Left lung (tissue), 4 donors: ENCODE measurements at regions not wholly inside any gene's neighbourhood (a gene's known extent, or its start where the extent isn't known, plus 50 kb on each side); places are given as distances from the start of the nearest gene placed in this dataset.
"Not testable (repeated sequence)": the region's sequence is repeated elsewhere in the genome, so short reads cannot be mapped to it uniquely, and the experiment has no call there.

Source experiments
- ATAC-seq: fragments of 200-7000 bp; cut with Tn5 transposase; one replicate; pipeline ENCODE4 v1.9.1; 2020; ENCODE audit warnings: moderate library complexity
- DNase-seq, 4 donors: peaks; one replicate each; pipeline ENCODE4 v3.0.0-alpha.2; 2013 to 2020
- H3K27ac ChIP-seq, 2 donors: fragments of 200-600 bp; sonication (generic) in 1 of 2; one replicate each; pipeline versions ENCODE4 v1.5.0 to v1.8.0; 2020 to 2021
- H3K27me3 ChIP-seq, 2 donors: fragments of 200-600 bp; sonication (generic) in 1 of 2; one replicate each; pipeline versions ENCODE4 v1.5.0 to v1.8.0; 2020 to 2021
- H3K36me3 ChIP-seq, 2 donors: fragments of 200-600 bp; sonication (generic) in 1 of 2; one replicate each; pipeline versions ENCODE4 v1.5.0 to v1.8.0; 2020 to 2021
- H3K4me1 ChIP-seq, 2 donors: fragments of 200-600 bp; one replicate each; pipeline ENCODE4 v1.8.0; 2021
- H3K4me3 ChIP-seq, 2 donors: fragments of 200-600 bp; sonication (generic) in 1 of 2; one replicate each; pipeline versions ENCODE4 v1.5.0 to v1.8.0; 2020 to 2021; ENCODE audit warnings: mild to moderate bottlenecking in 1 of 2
- H3K9me3 ChIP-seq, 2 donors: fragments of 200-600 bp; sonication (generic) in 1 of 2; one replicate each; pipeline versions ENCODE4 v1.5.0 to v1.8.0; 2020 to 2021
- CTCF ChIP-seq, 2 donors: fragments of 200-600 bp; sonication (generic) in 1 of 2; IDR thresholded peaks; one replicate each; pipeline versions ENCODE4 v1.5.0 to v1.8.0; 2021; ENCODE audit warnings: antibody characterized with exemption in 2 of 2
- intact Hi-C, 2 donors: fragments of 100-400 bp; cut with DNase I; formaldehyde crosslinking; loops; one replicate each; pipeline versions ENCODE4 v1.11.2 to v1.14.2; 2022
- donor health status: DM: no; HTN: yes; CAD: no.
- donor health status: DM: no; HTN: no; CAD: no.

GRCh38 chr15:100732211-100733055, 130.0 kb downstream of the ASB7 start:
- Histone ChIP-seq H3K27ac (no peak overlapping the region), H3K4me3 (no peak overlapping the region), H3K9me3 (no peaks in the 10 kb centered on the region), H3K27me3 (no peaks in the 10 kb centered on the region), H3K4me1 (no peaks in the 10 kb centered on the region), H3K36me3 (no peaks in the 10 kb centered on the region)
- intact Hi-C loops: no loop called here
- ATAC-seq (no peak), DNase-seq (no peak)
- TF ChIP-seq CTCF (IDR thresholded peaks at IDR 0.05): no peak

- DNase-seq (no peak), ATAC-seq (no peak)
- no peak overlapping the region for H3K27ac ChIP-seq
- no peak for TF ChIP-seq CTCF (IDR thresholded peaks at IDR 0.05)
- H3K4me1 ChIP-seq: no peaks in the 10 kb centered on the region
- H3K36me3 ChIP-seq: no peaks in the 10 kb centered on the region
- H3K9me3 ChIP-seq: no peaks in the 10 kb centered on the region
- H3K27me3 ChIP-seq: no peaks in the 10 kb centered on the region
- no peak overlapping the region for H3K4me3 ChIP-seq
- intact Hi-C loops: no loop called here
Observed at GRCh38 chr15:100733101-100733842, 130.9 kb downstream of the ASB7 start.

- H3K27me3 ChIP-seq, H3K4me3 ChIP-seq, DNase-seq, intact Hi-C loops, H3K9me3 ChIP-seq, H3K36me3 ChIP-seq, ATAC-seq, H3K27ac ChIP-seq, H3K4me1 ChIP-seq: not testable (repeated sequence)
Observed at GRCh38 chr15:100733843-100734185, 131.4 kb downstream of the ASB7 start.

GRCh38 chr15:100734586-100734985, 132.2 kb downstream of the ASB7 start:
- no peaks in the 10 kb centered on the region for H3K36me3 ChIP-seq
- H3K27ac ChIP-seq: no peak overlapping the region
- H3K4me1 ChIP-seq: no peaks in the 10 kb centered on the region
- no peak overlapping the region for H3K4me3 ChIP-seq
- ATAC-seq: no peak
- H3K9me3 ChIP-seq: no peaks in the 10 kb centered on the region
- DNase-seq: no peak
- TF ChIP-seq CTCF (IDR thresholded peaks at IDR 0.05): no peak
- H3K27me3 ChIP-seq: no peaks in the 10 kb centered on the region
- intact Hi-C loops: no loop called here

- intact Hi-C loops: no loop called here
- TF ChIP-seq CTCF (IDR thresholded peaks at IDR 0.05): no peak
- Histone ChIP-seq H3K36me3 (no peaks in the 10 kb centered on the region), H3K27ac (no peak overlapping the region), H3K4me1 (no peaks in the 10 kb centered on the region), H3K27me3 (no peaks in the 10 kb centered on the region), H3K9me3 (no peaks in the 10 kb centered on the region), H3K4me3 (no peak overlapping the region)
- DNase-seq (no peak), ATAC-seq (no peak)
Observed at GRCh38 chr15:100735129-100736053, 133.0 kb downstream of the ASB7 start.
